ENCODE measurements at regions not wholly inside any gene's neighbourhood (a gene's known extent, or its start where the extent isn't known, plus 50 kb on each side); places are given as distances from the start of the nearest gene placed in this dataset.
A peak's percentile ranks its signal among the peaks of the same experiment; 100 is the strongest.

DNA sequence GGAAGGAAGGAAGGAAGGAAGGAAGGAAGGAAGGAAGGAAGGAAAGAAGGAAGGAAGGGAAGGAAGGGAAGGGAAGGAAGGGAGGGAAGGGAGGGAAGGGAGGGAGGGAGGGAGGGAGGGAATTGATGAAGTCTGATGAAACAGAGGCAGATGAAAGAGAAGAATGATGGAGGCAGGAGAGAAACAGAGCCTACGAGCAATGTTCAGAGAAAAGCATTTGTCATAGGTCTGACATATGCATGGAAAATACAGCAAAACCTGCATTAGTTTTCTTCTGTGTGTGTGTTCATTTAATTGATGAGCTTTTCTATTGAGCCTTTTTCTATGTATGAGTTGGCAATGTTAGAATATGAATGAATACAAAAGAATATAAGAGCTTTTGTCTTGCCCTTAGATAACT is 343.4 kb downstream of the GXYLT1 start (continued):
- TF ChIP-seq ATF6 (CRISPR knock-in tag; IDR thresholded peaks at IDR 0.05), result no peak
- TF ChIP-seq CREM (CRISPR knock-in tag; IDR thresholded peaks at IDR 0.05), result no peak
- no peak for TF ChIP-seq CREB1 (CRISPR knock-in tag; IDR thresholded peaks at IDR 0.05)
- TF ChIP-seq ZNF138 (CRISPR knock-in tag; conservative IDR thresholded peaks at IDR 0.05), result no peak

GRCh38 chr12:41799671-41800070 is 345.0 kb downstream of the GXYLT1 start:
- Mint-ChIP-seq H3K4me3 (no peak overlapping the region), H3K9me3 (no peaks in the 10 kb centered on the region), H3K27me3 (ENCODE audit: low read depth) (no peaks in the 10 kb centered on the region), H3K36me3 (no peaks in the 10 kb centered on the region), H3K4me1 (no peaks in the 10 kb centered on the region), H3K27ac (no peak overlapping the region)
- TF ChIP-seq NFE2L1 (CRISPR knock-in tag; IDR thresholded peaks at IDR 0.05), result no peak
- POLR2A ChIA-PET, result no interaction called here
- DNase-seq (ENCODE audit: low spot score) (no peak), ATAC-seq (no peak)
- CTCF ChIA-PET, result interaction anchor here (1.0 kb wide), 1 partner anchor 572 kb away, joined by 3 read pairs; no protein-coding TSS in a partner anchor

DNA sequence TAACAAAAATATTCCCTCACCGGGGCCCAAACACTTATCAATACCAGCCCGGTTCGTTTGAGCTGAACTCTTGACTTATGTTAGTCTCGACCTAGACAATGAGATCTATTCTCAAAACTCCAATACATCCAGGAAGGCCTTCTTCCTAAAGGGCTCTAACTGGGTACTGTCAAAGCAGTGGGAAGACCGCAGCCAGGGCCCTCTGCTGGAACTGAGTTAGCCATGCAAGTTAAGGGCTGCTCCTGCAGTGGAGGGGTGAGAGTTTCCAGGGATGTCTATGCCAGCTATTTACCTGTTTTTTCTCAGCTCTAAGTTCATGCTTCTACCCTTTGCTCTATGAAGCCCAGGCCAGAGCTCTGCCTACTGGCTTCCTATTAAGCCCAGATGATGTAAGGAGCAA is 348.8 kb downstream of the GXYLT1 start:
- H3K36me3 Mint-ChIP-seq, result peaks cover 6% of the 10 kb centered on the region
- H3K4me1 Mint-ChIP-seq, result no peaks in the 10 kb centered on the region
- H3K4me3 Mint-ChIP-seq, result no peak overlapping the region
- CTCF ChIA-PET, result interaction anchor here (0.6 to 2.5 kb wide), 6 partner anchors 138 to 848 kb away, joined by 3 to 8 read pairs (median 4); no protein-coding TSS in a partner anchor
- no peak overlapping the region for H3K27ac Mint-ChIP-seq
- ATAC-seq, result peak; percentile 99
- POLR2A ChIA-PET, result no interaction called here
- no peaks in the 10 kb centered on the region for H3K27me3 Mint-ChIP-seq (ENCODE audit: low read depth)
- peak; percentile 55 for DNase-seq (ENCODE audit: low spot score)
- peaks cover 19% of the 10 kb centered on the region for H3K9me3 Mint-ChIP-seq
- TF ChIP-seq NFATC4 (CRISPR knock-in tag; IDR thresholded peaks at IDR 0.05), result no peak
- no peak for TF ChIP-seq ATF6 (CRISPR knock-in tag; IDR thresholded peaks at IDR 0.05)
- TF ChIP-seq ZNF671 (CRISPR knock-in tag; IDR thresholded peaks at IDR 0.05), result no peak
- no peak for TF ChIP-seq ELF4 (CRISPR knock-in tag; IDR thresholded peaks at IDR 0.05; ENCODE audit: low read depth)
- TF ChIP-seq, protein P1, sequence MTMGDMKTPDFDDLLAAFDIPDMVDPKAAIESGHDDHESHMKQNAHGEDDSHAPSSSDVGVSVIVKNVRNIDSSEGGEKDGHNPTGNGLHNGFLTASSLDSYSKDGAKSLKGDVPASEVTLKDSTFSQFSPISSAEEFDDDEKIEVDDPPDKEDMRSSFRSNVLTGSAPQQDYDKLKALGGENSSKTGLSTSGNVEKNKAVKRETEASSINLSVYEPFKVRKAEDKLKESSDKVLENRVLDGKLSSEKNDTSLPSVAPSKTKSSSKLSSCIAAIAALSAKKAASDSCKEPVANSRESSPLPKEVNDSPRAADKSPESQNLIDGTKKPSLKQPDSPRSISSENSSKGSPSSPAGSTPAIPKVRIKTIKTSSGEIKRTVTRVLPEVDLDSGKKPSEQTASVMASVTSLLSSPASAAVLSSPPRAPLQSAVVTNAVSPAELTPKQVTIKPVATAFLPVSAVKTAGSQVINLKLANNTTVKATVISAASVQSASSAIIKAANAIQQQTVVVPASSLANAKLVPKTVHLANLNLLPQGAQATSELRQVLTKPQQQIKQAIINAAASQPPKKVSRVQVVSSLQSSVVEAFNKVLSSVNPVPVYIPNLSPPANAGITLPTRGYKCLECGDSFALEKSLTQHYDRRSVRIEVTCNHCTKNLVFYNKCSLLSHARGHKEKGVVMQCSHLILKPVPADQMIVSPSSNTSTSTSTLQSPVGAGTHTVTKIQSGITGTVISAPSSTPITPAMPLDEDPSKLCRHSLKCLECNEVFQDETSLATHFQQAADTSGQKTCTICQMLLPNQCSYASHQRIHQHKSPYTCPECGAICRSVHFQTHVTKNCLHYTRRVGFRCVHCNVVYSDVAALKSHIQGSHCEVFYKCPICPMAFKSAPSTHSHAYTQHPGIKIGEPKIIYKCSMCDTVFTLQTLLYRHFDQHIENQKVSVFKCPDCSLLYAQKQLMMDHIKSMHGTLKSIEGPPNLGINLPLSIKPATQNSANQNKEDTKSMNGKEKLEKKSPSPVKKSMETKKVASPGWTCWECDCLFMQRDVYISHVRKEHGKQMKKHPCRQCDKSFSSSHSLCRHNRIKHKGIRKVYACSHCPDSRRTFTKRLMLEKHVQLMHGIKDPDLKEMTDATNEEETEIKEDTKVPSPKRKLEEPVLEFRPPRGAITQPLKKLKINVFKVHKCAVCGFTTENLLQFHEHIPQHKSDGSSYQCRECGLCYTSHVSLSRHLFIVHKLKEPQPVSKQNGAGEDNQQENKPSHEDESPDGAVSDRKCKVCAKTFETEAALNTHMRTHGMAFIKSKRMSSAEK (CRISPR knock-in tag; IDR thresholded peaks at IDR 0.05; ENCODE audit: borderline replicate concordance), result no peak
- no peak for TF ChIP-seq PRRX2 (CRISPR knock-in tag; IDR thresholded peaks at IDR 0.05)
- no peak for TF ChIP-seq NR3C1 (CRISPR knock-in tag; conservative IDR thresholded peaks at IDR 0.05; ENCODE audit: low read depth)
- TF ChIP-seq, protein P2, sequence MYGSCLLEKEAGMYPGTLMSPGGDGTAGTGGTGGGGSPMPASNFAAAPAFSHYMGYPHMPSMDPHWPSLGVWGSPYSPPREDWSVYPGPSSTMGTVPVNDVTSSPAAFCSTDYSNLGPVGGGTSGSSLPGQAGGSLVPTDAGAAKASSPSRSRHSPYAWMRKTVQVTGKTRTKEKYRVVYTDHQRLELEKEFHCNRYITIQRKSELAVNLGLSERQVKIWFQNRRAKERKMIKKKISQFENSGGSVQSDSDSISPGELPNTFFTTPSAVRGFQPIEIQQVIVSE (CRISPR knock-in tag; IDR thresholded peaks at IDR 0.05; ENCODE audit: borderline replicate concordance), result no peak
- TF ChIP-seq TEAD4 (CRISPR knock-in tag; IDR thresholded peaks at IDR 0.05), result no peak
- TF ChIP-seq ZNF232 (CRISPR knock-in tag; IDR thresholded peaks at IDR 0.05), result no peak
- TF ChIP-seq ETV6 (CRISPR knock-in tag; IDR thresholded peaks at IDR 0.05), result no peak
- TF ChIP-seq ZNF396 (CRISPR knock-in tag; IDR thresholded peaks at IDR 0.05; ENCODE audit: borderline replicate concordance), result no peak
- TF ChIP-seq, protein P3, sequence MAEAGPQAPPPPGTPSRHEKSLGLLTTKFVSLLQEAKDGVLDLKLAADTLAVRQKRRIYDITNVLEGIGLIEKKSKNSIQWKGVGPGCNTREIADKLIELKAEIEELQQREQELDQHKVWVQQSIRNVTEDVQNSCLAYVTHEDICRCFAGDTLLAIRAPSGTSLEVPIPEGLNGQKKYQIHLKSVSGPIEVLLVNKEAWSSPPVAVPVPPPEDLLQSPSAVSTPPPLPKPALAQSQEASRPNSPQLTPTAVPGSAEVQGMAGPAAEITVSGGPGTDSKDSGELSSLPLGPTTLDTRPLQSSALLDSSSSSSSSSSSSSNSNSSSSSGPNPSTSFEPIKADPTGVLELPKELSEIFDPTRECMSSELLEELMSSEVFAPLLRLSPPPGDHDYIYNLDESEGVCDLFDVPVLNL (CRISPR knock-in tag; IDR thresholded peaks at IDR 0.05; ENCODE audit: borderline replicate concordance, low read depth), result no peak
- TF ChIP-seq HMGXB4 (CRISPR knock-in tag; IDR thresholded peaks at IDR 0.05), result no peak
- TF ChIP-seq AR (CRISPR knock-in tag; IDR thresholded peaks at IDR 0.05), result no peak

All from WTC11 (cell line).